Fibroblast of lung (primary cell): ENCODE measurements at regions not wholly inside any gene's neighbourhood (a gene's known extent, or its start where the extent isn't known, plus 50 kb on each side); places are given as distances from the start of the nearest gene placed in this dataset.

Source experiments
- EZH2 ChIP-seq: IDR thresholded peaks from 2 replicates; pipeline ENCODE4 v1.5.1; 2012; ENCODE audit warnings: low read length, control low read depth, mild to moderate bottlenecking; ENCODE audit errors: missing control alignments
- TF ChIP-seq, protein P1 (sequence below), 2 donors: IDR thresholded peaks in 1 of 2; conservative IDR thresholded peaks in 1 of 2; 1 replicate in 1 of 2; 2 replicates in 1 of 2; pipeline ENCODE4 v1.5.1; 2011 to 2012; ENCODE audit warnings: low read length in 2 of 2, control low read depth in 1 of 2, inconsistent platforms in 1 of 2, low read depth in 1 of 2, mild to moderate bottlenecking in 1 of 2

DNA sequence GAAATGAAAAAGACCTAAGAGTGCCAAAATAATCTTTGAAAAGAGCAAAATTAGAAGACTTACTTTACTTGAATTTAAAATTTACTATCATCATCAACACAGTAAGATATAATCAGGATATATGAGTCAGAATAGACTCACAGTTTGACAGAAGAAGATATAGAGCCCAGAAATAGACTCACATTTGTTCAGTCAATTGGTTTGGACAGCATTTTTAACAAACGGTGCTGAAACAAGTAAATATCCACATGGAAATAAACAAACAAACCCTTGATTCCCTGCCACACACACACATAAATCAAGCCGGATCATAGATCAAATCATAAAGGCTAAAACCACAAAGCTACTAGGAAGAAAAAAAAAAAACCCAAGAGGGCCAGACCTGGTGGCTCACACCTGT lies 291.1 kb downstream of the ADGRG6 start:
- TF ChIP-seq, protein P1, sequence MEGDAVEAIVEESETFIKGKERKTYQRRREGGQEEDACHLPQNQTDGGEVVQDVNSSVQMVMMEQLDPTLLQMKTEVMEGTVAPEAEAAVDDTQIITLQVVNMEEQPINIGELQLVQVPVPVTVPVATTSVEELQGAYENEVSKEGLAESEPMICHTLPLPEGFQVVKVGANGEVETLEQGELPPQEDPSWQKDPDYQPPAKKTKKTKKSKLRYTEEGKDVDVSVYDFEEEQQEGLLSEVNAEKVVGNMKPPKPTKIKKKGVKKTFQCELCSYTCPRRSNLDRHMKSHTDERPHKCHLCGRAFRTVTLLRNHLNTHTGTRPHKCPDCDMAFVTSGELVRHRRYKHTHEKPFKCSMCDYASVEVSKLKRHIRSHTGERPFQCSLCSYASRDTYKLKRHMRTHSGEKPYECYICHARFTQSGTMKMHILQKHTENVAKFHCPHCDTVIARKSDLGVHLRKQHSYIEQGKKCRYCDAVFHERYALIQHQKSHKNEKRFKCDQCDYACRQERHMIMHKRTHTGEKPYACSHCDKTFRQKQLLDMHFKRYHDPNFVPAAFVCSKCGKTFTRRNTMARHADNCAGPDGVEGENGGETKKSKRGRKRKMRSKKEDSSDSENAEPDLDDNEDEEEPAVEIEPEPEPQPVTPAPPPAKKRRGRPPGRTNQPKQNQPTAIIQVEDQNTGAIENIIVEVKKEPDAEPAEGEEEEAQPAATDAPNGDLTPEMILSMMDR (conservative IDR thresholded peaks at IDR 0.05 in 1 of 2, IDR thresholded peaks at IDR 0.05 in 1 of 2; ENCODE audit: low read depth in 1 of 2, low read length in 2 of 2) = no peak
- no peak for TF ChIP-seq EZH2
